ENCODE measurements at regions not wholly inside any gene's neighbourhood (a gene's known extent, or its start where the extent isn't known, plus 50 kb on each side); places are given as distances from the start of the nearest gene placed in this dataset.

DNA sequence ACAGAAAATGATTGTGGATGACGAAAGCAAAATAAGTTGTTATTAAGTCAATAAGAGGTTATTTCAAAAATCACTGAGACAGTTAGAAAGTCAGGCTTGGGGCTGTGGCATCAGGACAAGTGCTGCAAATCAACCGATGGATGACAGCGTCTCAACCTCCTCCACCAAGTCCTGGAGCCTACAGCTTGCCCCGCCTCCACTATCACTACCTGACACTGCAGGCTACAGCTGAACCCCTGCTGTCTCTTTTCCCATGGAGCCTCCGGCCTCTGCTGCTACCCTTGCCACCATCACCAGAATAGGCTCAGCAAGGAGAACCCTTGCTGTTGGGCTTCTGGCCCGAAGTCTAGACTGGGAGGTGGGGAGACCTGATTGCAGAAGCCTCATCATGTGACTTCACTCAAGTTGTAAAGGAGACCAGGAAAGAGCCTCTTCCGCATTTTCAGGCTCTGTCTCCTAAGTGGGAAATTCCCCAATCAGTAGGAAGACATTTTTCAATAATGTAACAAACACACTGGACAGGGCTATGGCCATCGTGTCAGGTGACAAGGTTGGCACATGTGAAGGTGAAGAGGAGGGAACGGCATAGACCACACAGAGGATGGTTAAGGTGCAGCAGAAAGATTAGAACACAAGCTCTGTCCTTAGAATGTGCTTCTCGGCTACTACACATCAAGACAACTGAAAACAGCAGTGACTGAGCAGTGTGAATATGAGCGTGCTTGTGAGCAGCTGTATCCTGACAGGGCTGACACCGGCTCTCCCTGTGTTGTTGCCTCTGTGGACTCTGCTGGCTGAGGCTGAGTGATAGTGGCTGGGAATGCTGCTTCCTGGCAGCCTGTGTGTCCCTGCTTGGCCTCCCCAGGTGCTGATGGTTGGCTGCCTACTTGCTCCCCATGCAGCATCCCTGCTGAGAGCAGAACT is 660.7 kb downstream of the PTPRU start:
- TF ChIP-seq POLR2A (IDR thresholded peaks at IDR 0.05; ENCODE audit: low read length): no peak
- no peak for TF ChIP-seq GATA1 (IDR thresholded peaks at IDR 0.05; ENCODE audit: low read depth, low read length)

Measured in erythroblast (primary cell).